Testis (tissue), 2 donors: ENCODE measurements at regions not wholly inside any gene's neighbourhood (a gene's known extent, or its start where the extent isn't known, plus 50 kb on each side); places are given as distances from the start of the nearest gene placed in this dataset.

Experiments used
- CTCF ChIP-seq, 3 experiments: fragments of 450-650 bp in 2 of 3; fragments of 200-600 bp in 1 of 3; sonication (generic) in 1 of 3; IDR thresholded peaks; one replicate each; pipeline ENCODE4 v1.5.1; 2016 to 2019; ENCODE audit warnings: antibody characterized with exemption in 3 of 3, mild to moderate bottlenecking in 2 of 3, moderate library complexity in 1 of 3
- POLR2A ChIP-seq: fragments of 450-650 bp; IDR thresholded peaks from one replicate; pipeline ENCODE4 v1.6.1; 2017; ENCODE audit warnings: antibody characterized with exemption, mild to moderate bottlenecking, moderate library complexity

- no peak for TF ChIP-seq CTCF (IDR thresholded peaks at IDR 0.05)
- no peak for TF ChIP-seq POLR2A
Observed at GRCh38 chr1:117783606-117784396, 145.6 kb downstream of the GDAP2 start.
